ENCODE measurements at regions not wholly inside any gene's neighbourhood (a gene's known extent, or its start where the extent isn't known, plus 50 kb on each side); places are given as distances from the start of the nearest gene placed in this dataset.
"Not testable (repeated sequence)": the region's sequence is repeated elsewhere in the genome, so short reads cannot be mapped to it uniquely, and the experiment has no call there.

DNA sequence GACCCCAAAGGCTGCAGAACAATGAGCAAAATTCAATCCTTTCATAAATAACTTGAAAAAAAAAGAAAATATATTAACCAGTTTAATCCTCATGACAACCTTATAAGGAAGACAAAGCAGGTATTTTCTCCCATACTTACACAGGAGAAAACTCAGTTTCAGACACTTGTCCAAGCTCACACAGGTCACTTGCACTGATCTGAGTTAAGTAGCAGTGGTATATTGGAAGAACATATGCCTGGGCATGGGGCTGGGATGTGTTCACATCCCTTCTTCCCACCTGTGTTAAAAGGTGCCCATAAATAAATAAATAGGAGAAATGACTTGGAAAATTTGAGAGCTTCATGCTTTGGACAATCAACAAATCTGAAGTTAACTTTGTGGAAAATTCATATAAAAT is 63.5 kb upstream of the SELENOP start:
- Mint-ChIP-seq H3K27ac (no peak overlapping the region), H3K9me3 (no peaks in the 10 kb centered on the region), H3K4me1 (no peaks in the 10 kb centered on the region), H3K4me3 (no peak overlapping the region), H3K27me3 (peaks cover 8% of the 10 kb centered on the region), H3K36me3 (ENCODE audit: low read depth) (no peaks in the 10 kb centered on the region)
- no peak for ATAC-seq (replicated peaks)

DNA sequence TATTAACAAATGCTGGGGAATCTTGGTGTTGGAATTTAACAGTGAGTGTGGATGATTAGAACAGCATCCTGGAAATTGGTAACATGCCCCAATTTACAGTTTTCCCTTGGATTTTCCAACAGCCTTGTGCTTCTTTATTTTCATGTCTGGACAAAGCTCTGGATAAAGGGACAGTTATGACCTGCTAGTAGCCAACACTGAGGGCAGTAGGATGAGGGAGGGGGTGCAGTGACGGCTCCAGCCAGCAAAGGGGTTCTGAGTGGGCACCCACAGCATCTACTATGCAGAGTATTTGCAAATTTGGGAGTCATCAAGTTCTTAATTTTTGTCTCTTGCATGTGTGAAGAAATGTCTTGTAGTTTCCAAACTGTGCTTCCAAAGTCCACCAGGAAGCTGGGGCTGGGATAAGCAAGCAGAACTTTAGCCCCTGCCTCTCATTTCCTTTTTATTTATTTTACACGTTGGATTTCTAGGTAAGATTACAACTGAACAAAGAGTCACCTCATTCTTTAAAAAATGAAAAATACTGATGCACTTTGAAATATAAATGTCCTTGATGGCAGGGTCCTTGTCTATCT is 63.0 kb upstream of the SELENOP start:
- H3K27ac Mint-ChIP-seq, result no peak overlapping the region
- no peaks in the 10 kb centered on the region for H3K4me1 Mint-ChIP-seq
- H3K27me3 Mint-ChIP-seq, result peaks cover 8% of the 10 kb centered on the region
- H3K9me3 Mint-ChIP-seq, result no peaks in the 10 kb centered on the region
- H3K36me3 Mint-ChIP-seq (ENCODE audit: low read depth), result no peaks in the 10 kb centered on the region
- H3K4me3 Mint-ChIP-seq, result no peak overlapping the region
- ATAC-seq (replicated peaks), result no peak

GRCh38 chr5:42872865-42873264 is 61.2 kb upstream of the SELENOP start:
- H3K27me3 Mint-ChIP-seq, result peaks cover 8% of the 10 kb centered on the region

GRCh38 chr5:42870882-42871418 is 59.3 kb upstream of the SELENOP start:
- no peak overlapping the region for H3K27ac Mint-ChIP-seq
- H3K36me3 Mint-ChIP-seq (ENCODE audit: low read depth), result no peaks in the 10 kb centered on the region
- no peaks in the 10 kb centered on the region for H3K9me3 Mint-ChIP-seq
- no peaks in the 10 kb centered on the region for H3K4me1 Mint-ChIP-seq
- H3K27me3 Mint-ChIP-seq, result peaks cover 8% of the 10 kb centered on the region
- no peak for ATAC-seq (replicated peaks)
- no peak overlapping the region for H3K4me3 Mint-ChIP-seq

More at GRCh38 chr5:42872865-42873264, 61.2 kb upstream of the SELENOP start:
- H3K27ac Mint-ChIP-seq, result no peak overlapping the region
- no peaks in the 10 kb centered on the region for H3K9me3 Mint-ChIP-seq
- no peaks in the 10 kb centered on the region for H3K36me3 Mint-ChIP-seq (ENCODE audit: low read depth)
- no peak for ATAC-seq (replicated peaks)
- H3K4me1 Mint-ChIP-seq, result no peaks in the 10 kb centered on the region
- H3K4me3 Mint-ChIP-seq, result no peak overlapping the region

- H3K9me3 Mint-ChIP-seq; H3K4me3 Mint-ChIP-seq; H3K4me1 Mint-ChIP-seq; ATAC-seq (replicated peaks); H3K36me3 Mint-ChIP-seq (ENCODE audit: low read depth); H3K27ac Mint-ChIP-seq: not testable (repeated sequence)
- H3K27me3 Mint-ChIP-seq, result peaks cover 20% of the 10 kb centered on the region
Observed at GRCh38 chr5:42868417-42868816, 56.7 kb upstream of the SELENOP start.

DNA sequence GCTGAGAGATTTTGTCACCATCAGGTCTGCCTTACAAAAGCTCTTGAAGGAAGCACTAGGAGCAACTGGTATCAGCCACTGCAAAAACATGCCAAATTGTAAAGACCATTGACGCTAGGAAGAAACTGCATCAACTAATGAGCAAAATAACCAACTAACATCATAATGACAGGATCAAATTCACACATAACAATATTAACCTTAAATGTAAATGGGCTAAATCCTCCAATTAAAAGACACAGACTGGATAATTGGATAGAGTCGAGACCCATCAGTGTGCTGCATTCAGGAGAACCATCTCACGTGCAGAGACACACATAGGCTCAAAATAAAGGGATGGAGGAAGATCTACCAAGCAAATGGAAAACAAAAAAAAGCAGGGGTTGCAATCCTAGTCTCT is 53.1 kb upstream of the SELENOP start:
- H3K9me3 Mint-ChIP-seq, H3K4me1 Mint-ChIP-seq, H3K4me3 Mint-ChIP-seq: not testable (repeated sequence)

More for the DNA sequence above, 53.1 kb upstream of the SELENOP start:
- H3K36me3 Mint-ChIP-seq (ENCODE audit: low read depth); ATAC-seq (replicated peaks); H3K27ac Mint-ChIP-seq: not testable (repeated sequence)
- H3K27me3 Mint-ChIP-seq, result peaks cover 39% of the 10 kb centered on the region
